ENCODE measurements at regions not wholly inside any gene's neighbourhood (a gene's known extent, or its start where the extent isn't known, plus 50 kb on each side); places are given as distances from the start of the nearest gene placed in this dataset.

- TF ChIP-seq CTCF (IDR thresholded peaks at IDR 0.05) (no peak), POLR2A (IDR thresholded peaks at IDR 0.05) (no peak)
Observed at GRCh38 chr15:93174836-93175235, 85.8 kb upstream of the RGMA start.

Measured in testis (tissue), 2 donors.